H1 (cell line): ENCODE measurements at regions not wholly inside any gene's neighbourhood (a gene's known extent, or its start where the extent isn't known, plus 50 kb on each side); places are given as distances from the start of the nearest gene placed in this dataset.

ENCODE experiments used
- CTCF ChIA-PET: fragments of 300-600 bp; sonication (Branson Sonifier 250); formaldehyde crosslinking; loops from one replicate; lab custom pipeline; 2021; ENCODE audit not compliant: partially characterized antibody; lab: Charles Lee
- POLR2A ChIA-PET: fragments of 300-600 bp; sonication (Branson Sonifier 250); formaldehyde crosslinking; loops from one replicate; lab custom pipeline; 2021; ENCODE audit warnings: inconsistent platforms; ENCODE audit not compliant: partially characterized antibody; lab: Charles Lee
- DNase-seq, 2 experiments: peaks; one replicate each; pipeline versions ENCODE4 v3.0.0 to v3.0.0-alpha.2; 2010 to 2022; ENCODE audit warnings: low spot score in 2 of 2, low read depth in 1 of 2, mixed read lengths in 1 of 2
- FAIRE-seq: peaks from 2 replicates; lab custom pipeline; 2011; peaks lifted over from hg19 to GRCh38; lab: Jason Lieb, UNC
- H2AFZ ChIP-seq: 2 replicates; pipeline ENCODE4 v1.8.1; 2012; ENCODE audit warnings: low read length, inconsistent platforms
- H2AK5ac ChIP-seq: 2 replicates; pipeline ENCODE4 v1.6.1; 2013; ENCODE audit warnings: low read depth, low read length
- H2BK120ac ChIP-seq: replicated peaks from 2 replicates; pipeline ENCODE3; 2013; ENCODE audit warnings: low read depth, low read length, inconsistent platforms
- H2BK12ac ChIP-seq: 2 replicates; pipeline ENCODE4 v1.6.1; 2013; ENCODE audit warnings: low read depth, low read length
- H2BK15ac ChIP-seq: 2 replicates; pipeline ENCODE4 v1.6.1; 2013; ENCODE audit warnings: low read length
- H2BK20ac ChIP-seq: 2 replicates; pipeline ENCODE4 v1.6.1; 2013; ENCODE audit warnings: low read length
- H2BK5ac ChIP-seq: 2 replicates; pipeline ENCODE4 v1.6.1; 2013; ENCODE audit warnings: low read depth, low read length
- H3K14ac ChIP-seq: 2 replicates; pipeline ENCODE4 v1.6.1; 2013; ENCODE audit warnings: inconsistent platforms; ENCODE audit not compliant: insufficient read length
- H3K18ac ChIP-seq: 2 replicates; pipeline ENCODE4 v1.6.1; 2013; ENCODE audit warnings: low read length; ENCODE audit errors: extremely low read depth
- H3K23ac ChIP-seq: 2 replicates; pipeline ENCODE4 v1.6.1; 2013; ENCODE audit warnings: inconsistent platforms; ENCODE audit not compliant: insufficient read length
- H3K23me2 ChIP-seq: 2 replicates; pipeline ENCODE4 v1.6.1; 2013; ENCODE audit warnings: low read depth, low read length
- H3K27ac ChIP-seq: 2 replicates; pipeline ENCODE4 v1.6.1; 2011; ENCODE audit warnings: low read depth, low read length, inconsistent platforms
- H3K27me3 ChIP-seq, 4 experiments: replicated peaks in 1 of 4; 1 replicate in 1 of 4; 2 replicates in 3 of 4; pipeline versions ENCODE4 v1.6.1 to v1.8.1; 2011 to 2013; ENCODE audit warnings: low read length in 3 of 4, mild to moderate bottlenecking in 3 of 4, inconsistent platforms in 2 of 4, mixed read lengths in 2 of 4, moderate library complexity in 1 of 4; ENCODE audit not compliant: control insufficient read depth in 3 of 4, insufficient read depth in 3 of 4; ENCODE audit errors: extremely low read depth in 1 of 4
- H3K36me3 ChIP-seq, 4 experiments: 2 replicates each; pipeline versions ENCODE4 v1.6.1 to v1.8.1; 2011 to 2013; ENCODE audit warnings: mild to moderate bottlenecking in 4 of 4, low read length in 3 of 4, moderate library complexity in 2 of 4, control low read depth in 1 of 4, inconsistent platforms in 1 of 4; ENCODE audit not compliant: insufficient read depth in 4 of 4, control insufficient read depth in 2 of 4
- H3K4ac ChIP-seq: replicated peaks from 2 replicates; pipeline ENCODE3; 2013; ENCODE audit warnings: low read length, low read depth, mixed read lengths, inconsistent platforms; ENCODE audit not compliant: insufficient read length
- H3K4me1 ChIP-seq, 4 experiments: replicated peaks in 1 of 4; 1 replicate in 1 of 4; 2 replicates in 3 of 4; pipeline versions ENCODE4 v1.6.1 to v1.8.1; 2011 to 2013; ENCODE audit warnings: low read length in 3 of 4, inconsistent platforms in 2 of 4, mixed read lengths in 1 of 4; ENCODE audit not compliant: insufficient read depth in 4 of 4, control insufficient read depth in 3 of 4
- H3K4me2 ChIP-seq, 2 experiments: 2 replicates each; pipeline versions ENCODE4 v1.6.1 to v1.8.1; 2011 to 2013; ENCODE audit warnings: low read depth in 2 of 2, low read length in 2 of 2, control low read depth in 1 of 2, inconsistent platforms in 1 of 2, mild to moderate bottlenecking in 1 of 2; ENCODE audit not compliant: insufficient read depth in 1 of 2
- H3K4me3 ChIP-seq, 4 experiments: fragments of 200-600, 300-600 bp in 1 of 4; sonication (generic), shearing (Covaris generic), sonication (Bioruptor Twin) in 1 of 4; 2 replicates each; pipeline versions ENCODE4 v1.5.1 to v1.8.1; 2011 to 2016; ENCODE audit warnings: low read length in 4 of 4, low read depth in 3 of 4, control low read depth in 2 of 4, inconsistent platforms in 2 of 4, mild to moderate bottlenecking in 2 of 4, mixed read lengths in 1 of 4, moderate library complexity in 1 of 4; ENCODE audit not compliant: insufficient read depth in 2 of 4; ENCODE audit errors: extremely low read depth in 1 of 4
- H3K56ac ChIP-seq: replicated peaks from 2 replicates; pipeline ENCODE3; 2013; ENCODE audit warnings: low read depth, mild to moderate bottlenecking, mixed read lengths, low read length, inconsistent platforms; ENCODE audit not compliant: insufficient read length
- H3K79me1 ChIP-seq: 2 replicates; pipeline ENCODE4 v1.6.1; 2013; ENCODE audit warnings: low read depth, low read length, control low read depth
- H3K79me2 ChIP-seq, 2 experiments: 2 replicates each; pipeline versions ENCODE4 v1.6.1 to v1.8.1; 2012 to 2013; ENCODE audit warnings: low read length in 2 of 2, mild to moderate bottlenecking in 2 of 2, inconsistent platforms in 1 of 2; ENCODE audit not compliant: insufficient read depth in 2 of 2, control insufficient read depth in 1 of 2
- H3K9ac ChIP-seq, 4 experiments: replicated peaks in 1 of 4; 1 replicate in 1 of 4; 2 replicates in 3 of 4; pipeline versions ENCODE4 v1.6.1 to v1.8.1; 2011 to 2013; ENCODE audit warnings: low read depth in 3 of 4, low read length in 3 of 4, control low read depth in 2 of 4, mild to moderate bottlenecking in 2 of 4, moderate library complexity in 2 of 4, inconsistent platforms in 1 of 4; ENCODE audit errors: extremely low read depth in 1 of 4
- H3K9me3 ChIP-seq, 2 experiments: 2 replicates each; pipeline versions ENCODE4 v1.6.1 to v1.8.1; 2012 to 2013; ENCODE audit warnings: mild to moderate bottlenecking in 2 of 2, moderate library complexity in 2 of 2, control low read depth in 1 of 2, inconsistent platforms in 1 of 2, low read depth in 1 of 2, low read length in 1 of 2, mixed read lengths in 1 of 2; ENCODE audit not compliant: insufficient read depth in 2 of 2
- H4K20me1 ChIP-seq, 2 experiments: replicated peaks in 1 of 2; 2 replicates each; pipeline versions ENCODE3 to v1.8.1; 2011 to 2013; ENCODE audit warnings: inconsistent platforms in 2 of 2, low read length in 2 of 2, mild to moderate bottlenecking in 1 of 2; ENCODE audit not compliant: insufficient read depth in 2 of 2, control insufficient read depth in 1 of 2
- H4K5ac ChIP-seq: 2 replicates; pipeline ENCODE4 v1.6.1; 2013; ENCODE audit warnings: low read length, low read depth, mixed read lengths, inconsistent platforms; ENCODE audit not compliant: insufficient read length
- H4K8ac ChIP-seq: 2 replicates; pipeline ENCODE4 v1.8.0; 2013; ENCODE audit warnings: mild to moderate bottlenecking, moderate library complexity, low read length, inconsistent platforms; ENCODE audit not compliant: insufficient read depth; ENCODE audit errors: extremely low read depth
- H4K91ac ChIP-seq: replicated peaks from 2 replicates; pipeline ENCODE3; 2013; ENCODE audit warnings: low read length, mixed read lengths, inconsistent platforms; ENCODE audit not compliant: insufficient read length
- GABPA ChIP-seq: IDR thresholded peaks from 2 replicates; pipeline ENCODE4 v1.6.1; 2011; ENCODE audit warnings: mild to moderate bottlenecking, low read length, moderate library complexity, borderline replicate concordance; ENCODE audit not compliant: insufficient read depth
- RXRA ChIP-seq: IDR thresholded peaks from 2 replicates; pipeline ENCODE4 v1.6.1; 2011; ENCODE audit warnings: low read depth, mild to moderate bottlenecking, low read length, moderate library complexity; ENCODE audit not compliant: insufficient read depth
- SAP30 ChIP-seq: fragments of 300-600 bp; sonication (generic); IDR thresholded peaks from 2 replicates; pipeline ENCODE4 v1.7.1; 2012; ENCODE audit warnings: low read length, moderate library complexity, mild to moderate bottlenecking, inconsistent platforms; ENCODE audit not compliant: insufficient read depth, insufficient replicate concordance
- SIN3A ChIP-seq, 2 experiments: IDR thresholded peaks in 1 of 2; conservative IDR thresholded peaks in 1 of 2; 2 replicates each; pipeline ENCODE4 v1.6.1; 2011 to 2012; ENCODE audit warnings: low read length in 2 of 2, improper control_type of control experiment in 1 of 2, low read depth in 1 of 2, mild to moderate bottlenecking in 1 of 2
- SIX5 ChIP-seq: IDR thresholded peaks from 2 replicates; pipeline ENCODE4 v1.6.1; 2011; ENCODE audit warnings: mild to moderate bottlenecking, low read depth, low read length
- TBP ChIP-seq: IDR thresholded peaks from 2 replicates; pipeline ENCODE4 v1.6.1; 2011; ENCODE audit warnings: low read depth, low read length, improper control_type of control experiment
- TEAD4 ChIP-seq: IDR thresholded peaks from 2 replicates; pipeline ENCODE4 v1.6.1; 2012; ENCODE audit warnings: low read depth, low read length, inconsistent platforms, mixed read lengths
- ZNF274 ChIP-seq: IDR thresholded peaks from 2 replicates; pipeline ENCODE4 v1.7.0; 2012; ENCODE audit warnings: low read length, borderline replicate concordance; ENCODE audit errors: extremely low read depth
- TF ChIP-seq, protein P1 (sequence below): IDR thresholded peaks from 2 replicates; pipeline ENCODE4 v1.6.1; 2012; ENCODE audit warnings: inconsistent platforms
- TF ChIP-seq, protein P2 (sequence below): IDR thresholded peaks from 2 replicates; pipeline ENCODE4 v1.6.1; 2011; ENCODE audit warnings: low read depth, mild to moderate bottlenecking, low read length; ENCODE audit not compliant: insufficient read depth

DNA sequence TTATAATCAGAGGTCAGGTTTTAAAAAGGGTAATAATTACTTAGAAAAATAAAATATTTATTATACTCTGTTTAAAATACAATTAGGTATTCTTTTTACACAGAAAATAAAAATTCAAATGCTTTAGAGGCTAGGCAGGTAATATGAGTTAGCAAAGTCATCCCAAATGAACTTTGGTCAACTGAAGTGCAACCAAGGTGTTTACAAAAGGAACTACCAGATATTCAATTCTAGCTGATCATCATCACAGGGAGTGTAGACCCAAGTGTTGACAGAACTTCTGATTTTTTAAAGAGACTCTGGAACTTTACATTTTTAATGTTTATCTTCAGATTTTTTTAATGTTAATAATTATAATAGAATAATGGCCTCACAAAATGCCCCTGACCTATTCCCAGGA is 59.3 kb upstream of the COL5A2 start:
- H3K79me2 ChIP-seq: no peaks in the 10 kb centered on the region
- no peak overlapping the region for H4K91ac ChIP-seq
- TF ChIP-seq, protein P1, sequence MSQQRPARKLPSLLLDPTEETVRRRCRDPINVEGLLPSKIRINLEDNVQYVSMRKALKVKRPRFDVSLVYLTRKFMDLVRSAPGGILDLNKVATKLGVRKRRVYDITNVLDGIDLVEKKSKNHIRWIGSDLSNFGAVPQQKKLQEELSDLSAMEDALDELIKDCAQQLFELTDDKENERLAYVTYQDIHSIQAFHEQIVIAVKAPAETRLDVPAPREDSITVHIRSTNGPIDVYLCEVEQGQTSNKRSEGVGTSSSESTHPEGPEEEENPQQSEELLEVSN: no peak
- TF ChIP-seq ZNF274: no peak
- no peak for TF ChIP-seq TBP
- TF ChIP-seq SIX5: no peak
- TF ChIP-seq TEAD4: no peak
- TF ChIP-seq SIN3A (conservative IDR thresholded peaks at IDR 0.05 in 1 of 2, IDR thresholded peaks at IDR 0.05 in 1 of 2; ENCODE audit: low read depth in 1 of 2, low read length in 2 of 2): no peak
- TF ChIP-seq GABPA: no peak
- TF ChIP-seq SAP30: no peak
- no peak for TF ChIP-seq RXRA
- TF ChIP-seq, protein P2, sequence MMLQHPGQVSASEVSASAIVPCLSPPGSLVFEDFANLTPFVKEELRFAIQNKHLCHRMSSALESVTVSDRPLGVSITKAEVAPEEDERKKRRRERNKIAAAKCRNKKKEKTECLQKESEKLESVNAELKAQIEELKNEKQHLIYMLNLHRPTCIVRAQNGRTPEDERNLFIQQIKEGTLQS: no peak
- peaks cover 2 to 7% of the 10 kb centered on the region in 2 experiments; a peak in 3 of 4 replicates for H3K9me3 ChIP-seq
- no peak overlapping the region for H3K23ac ChIP-seq
- H3K36me3 ChIP-seq: no peaks in the 10 kb centered on the region
- H2BK20ac ChIP-seq: no peak overlapping the region
- H3K79me1 ChIP-seq: no peaks in the 10 kb centered on the region
- H3K4me2 ChIP-seq: no peak overlapping the region
- FAIRE-seq: no peak
- no peak overlapping the region for H2BK15ac ChIP-seq
- no peaks in the 10 kb centered on the region for H4K20me1 ChIP-seq
- no peak for DNase-seq
- ChIA-PET CTCF (interaction anchor here (0.8 kb wide), 1 partner anchor 12 kb away, joined by 3 read pairs; no protein-coding TSS in a partner anchor), POLR2A (no interaction called here)
- no peak overlapping the region for H3K4me3 ChIP-seq
- H2BK5ac ChIP-seq: no peak overlapping the region
- H3K9ac ChIP-seq: no peak overlapping the region
- no peaks in the 10 kb centered on the region for H3K4me1 ChIP-seq
- H3K4ac ChIP-seq: no peak overlapping the region
- H2BK120ac ChIP-seq: no peak overlapping the region
- H3K14ac ChIP-seq: no peak overlapping the region
- no peak overlapping the region for H2BK12ac ChIP-seq
- no peak overlapping the region for H4K5ac ChIP-seq
- H3K56ac ChIP-seq: no peak overlapping the region
- no peak overlapping the region for H2AK5ac ChIP-seq
- no peak overlapping the region for H3K27ac ChIP-seq
- no peaks in the 10 kb centered on the region for H3K23me2 ChIP-seq
- H3K27me3 ChIP-seq: no peaks in the 10 kb centered on the region
- no peak overlapping the region for H4K8ac ChIP-seq
- H2AFZ ChIP-seq: no peak overlapping the region
- H3K18ac ChIP-seq: no peak overlapping the region; the same call in 1 of the 2 replicates
